KMS-11 (cell line): ENCODE measurements at regions not wholly inside any gene's neighbourhood (a gene's known extent, or its start where the extent isn't known, plus 50 kb on each side); places are given as distances from the start of the nearest gene placed in this dataset.

ENCODE experiments used
- H2AFZ ChIP-seq: fragments of 200-600 bp; sonication (generic); 2 replicates; pipeline ENCODE4 v1.6.1; 2016; ENCODE audit warnings: antibody characterized with exemption, mixed run types, low read depth
- H3K27ac ChIP-seq: fragments of 200-600 bp; sonication (generic); 2 replicates; pipeline ENCODE4 v1.6.1; 2016; ENCODE audit warnings: mild to moderate bottlenecking, mixed run types
- H3K27me3 ChIP-seq: fragments of 200-600 bp; sonication (generic); 2 replicates; pipeline ENCODE4 v1.6.1; 2017; ENCODE audit warnings: mild to moderate bottlenecking, low read depth, mixed run types, moderate library complexity; ENCODE audit not compliant: insufficient read depth
- H3K36me3 ChIP-seq: fragments of 200-600 bp; sonication (generic); 2 replicates; pipeline ENCODE4 v1.6.1; 2017; ENCODE audit warnings: mild to moderate bottlenecking, mixed run types; ENCODE audit not compliant: insufficient read depth
- H3K4me1 ChIP-seq: fragments of 200-600 bp; sonication (generic); 2 replicates; pipeline ENCODE4 v1.6.1; 2016; ENCODE audit warnings: mild to moderate bottlenecking, low read depth, mixed run types; ENCODE audit not compliant: poor library complexity, severe bottlenecking
- H3K4me2 ChIP-seq: fragments of 200-600 bp; sonication (generic); 2 replicates; pipeline ENCODE4 v1.7.0; 2016; ENCODE audit warnings: mild to moderate bottlenecking, mixed run types
- H3K4me3 ChIP-seq: fragments of 200-600 bp; sonication (generic); IDR thresholded peaks from 2 replicates; pipeline ENCODE4 v1.6.1; 2017; ENCODE audit warnings: low read depth, low read length, mixed read lengths; ENCODE audit not compliant: insufficient read depth
- H3K79me2 ChIP-seq: fragments of 200-600 bp; sonication (generic); 2 replicates; pipeline ENCODE4 v1.6.1; 2016; ENCODE audit warnings: low read depth, mixed run types; ENCODE audit not compliant: insufficient read depth
- H3K9ac ChIP-seq: fragments of 200-600 bp; sonication (generic); 2 replicates; pipeline ENCODE4 v1.6.1; 2016; ENCODE audit warnings: mild to moderate bottlenecking, mixed run types
- H4K20me1 ChIP-seq: fragments of 200-600 bp; sonication (generic); 2 replicates; pipeline ENCODE4 v1.6.1; 2016; ENCODE audit warnings: mild to moderate bottlenecking, mixed run types; ENCODE audit not compliant: insufficient read depth
- TF ChIP-seq, protein P1 (sequence below): fragments of 200-600 bp; sonication (generic); conservative IDR thresholded peaks from 2 replicates; pipeline ENCODE4 v1.6.1; 2017; ENCODE audit warnings: low read depth, mild to moderate bottlenecking, antibody characterized with exemption, low read length, moderate library complexity, mixed read lengths

DNA sequence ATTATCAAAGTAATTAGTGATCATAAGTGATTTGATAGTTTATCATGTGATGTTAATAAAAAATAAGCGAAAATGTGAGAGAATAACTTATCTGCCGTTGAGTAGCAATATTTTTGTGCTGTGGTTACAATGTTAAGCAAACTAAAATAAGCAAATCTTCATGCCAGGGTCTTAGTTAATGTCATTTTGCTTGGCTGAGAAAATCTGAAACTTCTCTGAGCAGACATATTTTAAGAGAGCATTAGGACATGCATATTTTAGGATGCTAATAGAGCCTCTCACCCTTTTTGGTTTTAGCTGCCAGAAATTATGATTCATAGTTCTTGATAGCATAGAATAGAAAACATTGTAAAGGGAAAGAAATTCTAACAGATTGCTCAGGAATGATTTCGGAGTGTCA is 233.5 kb upstream of the ZEB2 start:
- Histone ChIP-seq H3K79me2 (no peaks in the 10 kb centered on the region), H3K4me2 (no peak overlapping the region), H3K27ac (no peak overlapping the region), H3K27me3 (no peaks in the 10 kb centered on the region), H4K20me1 (no peaks in the 10 kb centered on the region), H2AFZ (no peak overlapping the region), H3K4me3 (no peak overlapping the region), H3K36me3 (no peaks in the 10 kb centered on the region), H3K9ac (no peak overlapping the region), H3K4me1 (no peaks in the 10 kb centered on the region)
- TF ChIP-seq, protein P1, sequence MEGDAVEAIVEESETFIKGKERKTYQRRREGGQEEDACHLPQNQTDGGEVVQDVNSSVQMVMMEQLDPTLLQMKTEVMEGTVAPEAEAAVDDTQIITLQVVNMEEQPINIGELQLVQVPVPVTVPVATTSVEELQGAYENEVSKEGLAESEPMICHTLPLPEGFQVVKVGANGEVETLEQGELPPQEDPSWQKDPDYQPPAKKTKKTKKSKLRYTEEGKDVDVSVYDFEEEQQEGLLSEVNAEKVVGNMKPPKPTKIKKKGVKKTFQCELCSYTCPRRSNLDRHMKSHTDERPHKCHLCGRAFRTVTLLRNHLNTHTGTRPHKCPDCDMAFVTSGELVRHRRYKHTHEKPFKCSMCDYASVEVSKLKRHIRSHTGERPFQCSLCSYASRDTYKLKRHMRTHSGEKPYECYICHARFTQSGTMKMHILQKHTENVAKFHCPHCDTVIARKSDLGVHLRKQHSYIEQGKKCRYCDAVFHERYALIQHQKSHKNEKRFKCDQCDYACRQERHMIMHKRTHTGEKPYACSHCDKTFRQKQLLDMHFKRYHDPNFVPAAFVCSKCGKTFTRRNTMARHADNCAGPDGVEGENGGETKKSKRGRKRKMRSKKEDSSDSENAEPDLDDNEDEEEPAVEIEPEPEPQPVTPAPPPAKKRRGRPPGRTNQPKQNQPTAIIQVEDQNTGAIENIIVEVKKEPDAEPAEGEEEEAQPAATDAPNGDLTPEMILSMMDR = no peak

DNA sequence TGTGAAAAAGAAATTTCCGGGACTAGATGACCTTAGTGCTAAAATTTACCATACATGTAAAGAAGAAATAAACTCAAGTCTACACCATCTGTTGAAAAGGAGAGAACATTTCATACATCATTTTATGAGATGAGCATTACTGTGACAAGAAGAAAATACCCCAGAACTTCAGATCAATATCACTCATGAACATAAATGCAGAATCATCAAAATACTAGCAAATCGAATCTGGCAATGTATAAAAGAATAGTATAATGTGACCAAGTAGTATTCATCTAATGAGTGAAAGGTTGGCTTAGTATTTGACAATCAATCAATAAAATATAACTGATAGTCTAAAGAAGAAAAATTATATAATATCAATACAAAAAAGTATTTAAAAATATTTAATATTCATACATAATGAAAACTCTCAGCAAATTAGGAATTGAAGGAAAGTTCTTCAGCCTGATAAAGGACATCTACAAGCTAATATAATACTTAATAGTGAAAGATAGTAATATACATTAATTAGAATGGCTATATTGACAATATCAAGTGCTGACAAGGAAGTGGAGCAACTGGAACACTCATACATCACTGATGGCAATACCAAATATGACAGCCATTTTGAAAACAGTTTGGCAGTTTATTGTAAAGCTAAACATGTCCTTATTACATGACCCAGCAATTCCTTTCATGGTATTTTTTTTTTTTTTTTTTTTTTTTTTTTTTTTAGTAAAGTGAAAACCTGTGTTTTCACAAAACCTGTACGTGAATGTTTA is 231.4 kb upstream of the ZEB2 start:
- no peak overlapping the region for H3K9ac ChIP-seq
- H3K36me3 ChIP-seq = no peaks in the 10 kb centered on the region
- H2AFZ ChIP-seq = no peak overlapping the region
- H3K79me2 ChIP-seq = no peaks in the 10 kb centered on the region
- no peak overlapping the region for H3K27ac ChIP-seq
- H4K20me1 ChIP-seq = no peaks in the 10 kb centered on the region
- no peak overlapping the region for H3K4me2 ChIP-seq
- TF ChIP-seq, protein P1 = no peak
- no peaks in the 10 kb centered on the region for H3K27me3 ChIP-seq
- H3K4me1 ChIP-seq = no peaks in the 10 kb centered on the region
- H3K4me3 ChIP-seq = no peak overlapping the region

DNA sequence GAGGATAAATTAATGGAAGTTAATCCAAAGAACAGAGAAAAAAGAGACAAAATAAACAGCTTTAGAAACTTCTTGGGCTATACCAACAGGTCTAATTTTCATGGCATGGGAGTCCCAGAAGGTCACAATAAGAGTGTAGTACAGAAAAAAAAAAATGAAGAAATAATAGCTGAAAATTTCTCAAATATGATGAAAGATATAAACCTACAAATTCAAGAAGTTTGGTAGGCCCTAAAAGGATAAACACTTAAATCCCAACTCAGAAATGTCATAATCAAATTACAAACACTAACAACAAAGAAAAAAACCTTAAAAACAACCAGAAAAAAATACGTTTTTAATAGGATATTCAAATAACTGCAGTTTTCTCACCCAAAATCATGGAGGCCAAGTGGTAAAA is 229.3 kb upstream of the ZEB2 start:
- H4K20me1 ChIP-seq = no peaks in the 10 kb centered on the region
- no peak overlapping the region for H2AFZ ChIP-seq
- no peak overlapping the region for H3K27ac ChIP-seq
- H3K4me1 ChIP-seq = no peaks in the 10 kb centered on the region
- H3K9ac ChIP-seq = no peak overlapping the region
- no peak overlapping the region for H3K4me2 ChIP-seq
- no peaks in the 10 kb centered on the region for H3K79me2 ChIP-seq
- H3K27me3 ChIP-seq = no peaks in the 10 kb centered on the region
- H3K36me3 ChIP-seq = no peaks in the 10 kb centered on the region
- TF ChIP-seq, protein P1 = no peak
- H3K4me3 ChIP-seq = no peak overlapping the region

DNA sequence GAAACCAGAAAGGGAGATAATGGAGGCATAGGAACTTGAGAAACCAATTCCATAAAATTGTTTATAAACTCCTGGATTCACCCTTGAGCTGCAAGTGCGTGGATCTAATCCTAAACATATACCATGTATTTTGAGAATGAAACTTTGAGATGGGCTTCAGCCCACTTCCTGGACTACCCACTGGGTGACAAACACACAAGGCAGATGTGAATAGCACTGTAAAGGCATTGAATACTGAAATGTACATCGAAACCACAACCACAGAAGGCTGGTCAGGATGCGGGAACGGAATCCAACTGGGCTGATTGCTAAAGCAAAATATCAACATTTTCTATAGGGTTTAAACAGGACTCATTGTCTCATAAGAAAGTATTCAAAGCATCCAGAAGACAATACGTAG is 228.5 kb upstream of the ZEB2 start:
- Histone ChIP-seq H3K4me2 (no peak overlapping the region), H3K4me3 (no peak overlapping the region), H2AFZ (no peak overlapping the region), H3K27me3 (no peaks in the 10 kb centered on the region), H3K9ac (no peak overlapping the region), H3K27ac (no peak overlapping the region), H3K79me2 (no peaks in the 10 kb centered on the region), H3K36me3 (no peaks in the 10 kb centered on the region), H4K20me1 (no peaks in the 10 kb centered on the region), H3K4me1 (no peaks in the 10 kb centered on the region)
- TF ChIP-seq, protein P1 = no peak
